Neural cell (in vitro differentiated cells): ENCODE measurements at regions not wholly inside any gene's neighbourhood (a gene's known extent, or its start where the extent isn't known, plus 50 kb on each side); places are given as distances from the start of the nearest gene placed in this dataset.
"Not testable (repeated sequence)": the region's sequence is repeated elsewhere in the genome, so short reads cannot be mapped to it uniquely, and the experiment has no call there.

Experiments
- H2AFZ ChIP-seq: fragments of 200-600, 300-800 bp; sonication (generic), shearing (Covaris generic); 2 replicates; pipeline ENCODE4 v1.6.0; 2014; ENCODE audit warnings: low read depth, mild to moderate bottlenecking, antibody characterized with exemption, low read length, moderate library complexity
- H3F3A ChIP-seq: fragments of 200-600 bp; shearing (Covaris generic); 2 replicates; pipeline ENCODE4 v1.6.1; 2016; ENCODE audit warnings: mild to moderate bottlenecking, moderate library complexity, mixed read lengths, antibody characterized with exemption, low read length; ENCODE audit not compliant: insufficient read depth, poor library complexity, severe bottlenecking
- H3K27ac ChIP-seq: fragments of 200-600, 300-800 bp; sonication (generic), shearing (Covaris generic); 2 replicates; pipeline ENCODE4 v1.5.1; 2014; ENCODE audit warnings: mild to moderate bottlenecking, low read length, moderate library complexity
- H3K27me3 ChIP-seq: fragments of 300-800, 200-600 bp; sonication (generic), shearing (Covaris generic); 2 replicates; pipeline ENCODE4 v1.6.0; 2014; ENCODE audit warnings: mild to moderate bottlenecking, low read depth, low read length, moderate library complexity; ENCODE audit not compliant: insufficient read depth
- H3K36me3 ChIP-seq: fragments of 300-800, 200-600 bp; sonication (generic), shearing (Covaris generic); 2 replicates; pipeline ENCODE4 v1.5.1; 2014; ENCODE audit warnings: mild to moderate bottlenecking, antibody characterized with exemption, low read length, moderate library complexity; ENCODE audit not compliant: insufficient read depth
- H3K4me2 ChIP-seq: fragments of 300-800, 200-600 bp; sonication (generic), shearing (Covaris generic); 2 replicates; pipeline ENCODE4 v1.6.0; 2014; ENCODE audit warnings: mild to moderate bottlenecking, low read length
- H3K4me3 ChIP-seq: fragments of 300-800, 200-600 bp; sonication (generic), shearing (Covaris generic); 2 replicates; pipeline ENCODE4 v1.5.1; 2014; ENCODE audit warnings: mild to moderate bottlenecking, low read length, moderate library complexity
- H3K79me2 ChIP-seq: fragments of 200-600 bp; shearing (Covaris generic); replicated peaks from 2 replicates; pipeline ENCODE4 v1.6.0; 2014; ENCODE audit warnings: mild to moderate bottlenecking, low read length, moderate library complexity; ENCODE audit not compliant: insufficient read depth
- H3K9ac ChIP-seq: fragments of 300-800, 200-600 bp; sonication (generic), shearing (Covaris generic); 2 replicates; pipeline ENCODE4 v1.6.1; 2016; ENCODE audit warnings: mild to moderate bottlenecking, low read length, mixed read lengths
- H3K9me2 ChIP-seq: fragments of 200-600 bp; shearing (Covaris generic); 2 replicates; pipeline ENCODE4 v1.6.1; 2016; ENCODE audit warnings: mild to moderate bottlenecking, low read length, mixed read lengths; ENCODE audit not compliant: insufficient read depth
- H3K9me3 ChIP-seq: fragments of 200-600, 300-800 bp; sonication (generic), shearing (Covaris generic); 2 replicates; pipeline ENCODE4 v1.6.1; 2016; ENCODE audit warnings: mild to moderate bottlenecking, mixed run types, low read length, moderate library complexity, mixed read lengths
- H4K20me1 ChIP-seq: fragments of 200-600 bp; shearing (Covaris generic); 2 replicates; pipeline ENCODE4 v1.6.1; 2016; ENCODE audit warnings: mild to moderate bottlenecking, mixed run types; ENCODE audit not compliant: insufficient read depth
- CTCF ChIP-seq: fragments of 450-650 bp; IDR thresholded peaks from 2 replicates; pipeline ENCODE4 v1.5.1; 2014; ENCODE audit warnings: antibody characterized with exemption, mild to moderate bottlenecking, moderate library complexity; ENCODE audit not compliant: poor library complexity, severe bottlenecking
- EZH2 ChIP-seq: fragments of 200-600, 300-800 bp; shearing (Covaris generic), sonication (generic); IDR thresholded peaks from 2 replicates; pipeline ENCODE4 v1.6.1; 2014; ENCODE audit warnings: antibody characterized with exemption, low read length, borderline replicate concordance, mild to moderate bottlenecking; ENCODE audit not compliant: insufficient read depth, poor library complexity, severe bottlenecking
- MXI1 ChIP-seq: fragments of 450-650 bp; conservative IDR thresholded peaks from 2 replicates; pipeline ENCODE4 v1.6.1; 2014; ENCODE audit warnings: antibody characterized with exemption, mild to moderate bottlenecking; ENCODE audit not compliant: poor library complexity, severe bottlenecking
- RAD21 ChIP-seq: fragments of 450-650 bp; conservative IDR thresholded peaks from 2 replicates; pipeline ENCODE4 v1.6.1; 2014; ENCODE audit warnings: antibody characterized with exemption, mild to moderate bottlenecking, moderate library complexity
- REST ChIP-seq: IDR thresholded peaks from 2 replicates; pipeline ENCODE4 v1.6.1; 2012; ENCODE audit warnings: borderline replicate concordance
- SMC3 ChIP-seq: fragments of 450-650 bp; conservative IDR thresholded peaks from 2 replicates; pipeline ENCODE4 v1.6.1; 2014; ENCODE audit warnings: antibody characterized with exemption, mild to moderate bottlenecking, moderate library complexity; ENCODE audit not compliant: poor library complexity
- TAF1 ChIP-seq: IDR thresholded peaks from 2 replicates; pipeline ENCODE4 v1.6.1; 2012; ENCODE audit warnings: low read depth

GRCh38 chr3:63731866-63732265 is 79.4 kb downstream of the SNTN start:
- no peak overlapping the region for H2AFZ ChIP-seq
- H3K27ac ChIP-seq, result no peak overlapping the region
- H3K4me3 ChIP-seq, result no peak overlapping the region
- no peaks in the 10 kb centered on the region for H3K27me3 ChIP-seq
- no peaks in the 10 kb centered on the region for H3K36me3 ChIP-seq
- H3F3A ChIP-seq, result no peaks in the 10 kb centered on the region
- no peaks in the 10 kb centered on the region for H3K9me2 ChIP-seq
- TF ChIP-seq EZH2 (no peak), REST (no peak), MXI1 (no peak), CTCF (no peak), SMC3 (no peak), RAD21 (no peak), TAF1 (no peak)
- no peak overlapping the region for H3K4me2 ChIP-seq
- no peaks in the 10 kb centered on the region for H4K20me1 ChIP-seq
- H3K9me3 ChIP-seq, result no peaks in the 10 kb centered on the region
- H3K9ac ChIP-seq, result no peak overlapping the region
- no peaks in the 10 kb centered on the region for H3K79me2 ChIP-seq

GRCh38 chr3:63733278-63733677 is 80.8 kb downstream of the SNTN start:
- H3K27me3 ChIP-seq, H3F3A ChIP-seq, H3K9me3 ChIP-seq, H2AFZ ChIP-seq, H3K4me2 ChIP-seq, H3K36me3 ChIP-seq, H3K4me3 ChIP-seq, H3K9me2 ChIP-seq, H4K20me1 ChIP-seq, H3K79me2 ChIP-seq, H3K9ac ChIP-seq, H3K27ac ChIP-seq: not testable (repeated sequence)

GRCh38 chr3:63734632-63735031 is 82.2 kb downstream of the SNTN start:
- not testable (repeated sequence) for H3K9ac ChIP-seq, H3K9me2 ChIP-seq, H3K36me3 ChIP-seq, H3K79me2 ChIP-seq, H3K4me3 ChIP-seq, H3F3A ChIP-seq, H2AFZ ChIP-seq, H4K20me1 ChIP-seq, H3K4me2 ChIP-seq, H3K27ac ChIP-seq, H3K9me3 ChIP-seq, H3K27me3 ChIP-seq

- not testable (repeated sequence) for H3K27ac ChIP-seq, H3K9me2 ChIP-seq, H3K4me2 ChIP-seq, H3K79me2 ChIP-seq, H3K9ac ChIP-seq, H3F3A ChIP-seq, H2AFZ ChIP-seq, H3K4me3 ChIP-seq, H3K27me3 ChIP-seq, H3K9me3 ChIP-seq, H3K36me3 ChIP-seq, H4K20me1 ChIP-seq
These were observed 82.3 kb upstream of the C3orf49 start for GRCh38 chr3:63736757-63737156.

- not testable (repeated sequence) for H3K36me3 ChIP-seq, H3K79me2 ChIP-seq, H3K9me3 ChIP-seq, H3K9ac ChIP-seq, H3F3A ChIP-seq, H4K20me1 ChIP-seq, H3K9me2 ChIP-seq, H3K27me3 ChIP-seq, H3K27ac ChIP-seq, H2AFZ ChIP-seq, H3K4me2 ChIP-seq, H3K4me3 ChIP-seq
These were observed 80.5 kb upstream of the C3orf49 start for GRCh38 chr3:63738577-63738976.
